K562 (cell line): ENCODE measurements at regions not wholly inside any gene's neighbourhood (a gene's known extent, or its start where the extent isn't known, plus 50 kb on each side); places are given as distances from the start of the nearest gene placed in this dataset.

Experiments
- ATAC-seq: fragments of 200-7000 bp; cut with Tn5 transposase; 3 replicates; pipeline ENCODE4 v1.9.1; 2020; ENCODE audit warnings: moderate library complexity
- BruUV-seq: library from RNA; stranded (reverse); fragments of 400-500 nt; replicated peaks from 2 replicates; lab custom pipeline; 2021; lab: Mats Ljungman, UMichigan
- CTCF ChIA-PET: fragments of 300-600 bp; formaldehyde crosslinking; extraction: SDS; loops from one replicate; lab custom pipeline; 2021; ENCODE audit warnings: low intra/inter-chr PET ratio; lab: Yijun Ruan, JAX
- POLR2A ChIA-PET: fragments of 300-600, 350-650 bp; sonication (Branson Sonifier 250); formaldehyde crosslinking; extraction: SDS; loops from one replicate; lab custom pipeline; 2021; ENCODE audit warnings: antibody characterized with exemption, inconsistent platforms; lab: Yijun Ruan, JAX
- DNase-seq, 4 experiments: peaks; one replicate each; pipeline versions ENCODE4 v3.0.0 to v3.0.0-alpha.2; 2011 to 2018; ENCODE audit warnings: low spot score in 3 of 4, mixed read lengths in 3 of 4; ENCODE audit errors: extremely low read depth in 1 of 4
- FAIRE-seq: peaks from 2 replicates; lab custom pipeline; 2011; peaks lifted over from hg19 to GRCh38; lab: Jason Lieb, UNC
- H2AFZ ChIP-seq: 2 replicates; pipeline ENCODE4 v1.6.0; 2011; ENCODE audit warnings: low read depth, low read length, control low read depth, inconsistent platforms
- H3K27ac ChIP-seq: fragments of 200-600 bp; 3 replicates; pipeline ENCODE4 v1.8.0; 2011; ENCODE audit warnings: low read depth, mild to moderate bottlenecking, control low read depth, inconsistent platforms, low read length, moderate library complexity, mixed read lengths; ENCODE audit errors: extremely low read depth
- H3K27me3 ChIP-seq, 2 experiments: fragments of 300-600 bp in 1 of 2; 2 replicates in 1 of 2; 3 replicates in 1 of 2; pipeline versions ENCODE4 v1.6.0 to v1.8.0; 2011; ENCODE audit warnings: inconsistent platforms in 2 of 2, low read length in 2 of 2, mild to moderate bottlenecking in 1 of 2, mixed read lengths in 1 of 2, moderate library complexity in 1 of 2; ENCODE audit not compliant: control insufficient read depth in 2 of 2, insufficient read depth in 2 of 2
- H3K36me3 ChIP-seq: fragments of 300-600 bp; 3 replicates; pipeline ENCODE4 v1.8.0; 2011; ENCODE audit warnings: mild to moderate bottlenecking, low read length, inconsistent platforms; ENCODE audit not compliant: control insufficient read depth, insufficient read depth
- H3K4me1 ChIP-seq, 2 experiments: fragments of 200-600 bp in 1 of 2; replicated peaks in 1 of 2; 2 replicates in 1 of 2; 3 replicates in 1 of 2; pipeline versions ENCODE4 v1.5.1 to v1.8.0; 2011; ENCODE audit warnings: inconsistent platforms in 2 of 2, low read length in 2 of 2, mild to moderate bottlenecking in 1 of 2, mixed read lengths in 1 of 2, moderate library complexity in 1 of 2; ENCODE audit not compliant: control insufficient read depth in 2 of 2, insufficient read depth in 2 of 2
- H3K4me2 ChIP-seq: 2 replicates; pipeline ENCODE4 v1.6.1; 2011; ENCODE audit warnings: low read length, control low read depth, inconsistent platforms, mixed read lengths; ENCODE audit not compliant: insufficient read depth
- H3K4me3 ChIP-seq: fragments of 200-600 bp; sonication (generic), shearing (Covaris generic); 2 replicates; pipeline ENCODE4 v1.5.1; 2016; ENCODE audit warnings: control low read depth, inconsistent platforms
- H3K79me2 ChIP-seq: fragments of 200-600 bp; 3 replicates; pipeline ENCODE4 v1.8.0; 2011; ENCODE audit warnings: low read length, inconsistent platforms; ENCODE audit not compliant: control insufficient read depth, insufficient read depth
- H3K9ac ChIP-seq, 2 experiments: 2 replicates each; pipeline versions ENCODE4 v1.6.0 to v1.6.1; 2011; ENCODE audit warnings: low read depth in 2 of 2, low read length in 2 of 2, control low read depth in 1 of 2, inconsistent platforms in 1 of 2, mild to moderate bottlenecking in 1 of 2, mixed read lengths in 1 of 2; ENCODE audit not compliant: insufficient read depth in 1 of 2
- H3K9me1 ChIP-seq: one replicate; pipeline ENCODE4 v1.6.0; 2011; ENCODE audit warnings: inconsistent platforms, mild to moderate bottlenecking, low read length, moderate library complexity; ENCODE audit not compliant: control insufficient read depth, insufficient read depth
- H3K9me3 ChIP-seq: replicated peaks from 2 replicates; pipeline ENCODE4 v1.5.1; 2011; ENCODE audit warnings: low read depth, low read length, inconsistent platforms; ENCODE audit not compliant: control insufficient read depth, insufficient read depth
- H4K20me1 ChIP-seq: replicated peaks from 2 replicates; pipeline ENCODE4 v1.6.1; 2011; ENCODE audit warnings: low read length, inconsistent platforms, mixed read lengths; ENCODE audit not compliant: control insufficient read depth, insufficient read depth
- CHD2 ChIP-seq: IDR thresholded peaks from 2 replicates; pipeline ENCODE4 v1.6.1; 2011; ENCODE audit warnings: low read depth, low read length
- DDX20 ChIP-seq: fragments of 450-650 bp; IDR thresholded peaks from 2 replicates; pipeline ENCODE4 v1.6.1; 2016; ENCODE audit warnings: missing genetic modification characterization, low read depth, mild to moderate bottlenecking, missing compliant biosample characterization, moderate library complexity
- ESRRA ChIP-seq: fragments of 450-650 bp; IDR thresholded peaks from 2 replicates; pipeline ENCODE4 v1.6.1; 2014; ENCODE audit warnings: low read depth, mild to moderate bottlenecking, moderate library complexity, borderline replicate concordance
- NONO ChIP-seq, 2 experiments: fragments of 200-400 bp in 1 of 2; fragments of 450-650 bp in 1 of 2; formaldehyde crosslinking in 1 of 2; IDR thresholded peaks; 2 replicates each; pipeline ENCODE4 v1.6.1; 2017; ENCODE audit warnings: low read depth in 2 of 2, mild to moderate bottlenecking in 2 of 2, moderate library complexity in 2 of 2, low read length in 1 of 2
- PCBP1 ChIP-seq: fragments of 200-400 bp; formaldehyde crosslinking; IDR thresholded peaks from 2 replicates; pipeline ENCODE4 v1.6.1; 2018; ENCODE audit warnings: mild to moderate bottlenecking, low read depth, low read length; ENCODE audit not compliant: poor library complexity, severe bottlenecking
- RERE ChIP-seq: sonication (generic); formaldehyde crosslinking; IDR thresholded peaks from 2 replicates; pipeline ENCODE4 v1.8.0; 2023; ENCODE audit warnings: missing genetic modification reagents, mild to moderate bottlenecking, borderline replicate concordance
- whole genome bisulfite sequencing: fragments of 100-300 bp; shearing (Covaris generic); methylation state at CpG from one replicate; pipeline ENCODE4 v1.1.6; 2016; ENCODE audit warnings: low coverage, mixed read lengths; ENCODE audit not compliant: insufficient coverage; ENCODE audit errors: missing lambda C conversion rate; 5-methylcytosine and 5-hydroxymethylcytosine counted together
- in situ Hi-C: fragments of 300-500 bp; cut with MboI; formaldehyde crosslinking; loops from 4 replicates; pipeline ENCODE4 v1.15.0; 2018; ENCODE audit warnings: inconsistent platforms, mixed read lengths
- intact Hi-C: fragments of 100-400 bp; cut with micrococcal nuclease; formaldehyde crosslinking; loops from 2 replicates; pipeline ENCODE4 v1.14.2; 2022

DNA sequence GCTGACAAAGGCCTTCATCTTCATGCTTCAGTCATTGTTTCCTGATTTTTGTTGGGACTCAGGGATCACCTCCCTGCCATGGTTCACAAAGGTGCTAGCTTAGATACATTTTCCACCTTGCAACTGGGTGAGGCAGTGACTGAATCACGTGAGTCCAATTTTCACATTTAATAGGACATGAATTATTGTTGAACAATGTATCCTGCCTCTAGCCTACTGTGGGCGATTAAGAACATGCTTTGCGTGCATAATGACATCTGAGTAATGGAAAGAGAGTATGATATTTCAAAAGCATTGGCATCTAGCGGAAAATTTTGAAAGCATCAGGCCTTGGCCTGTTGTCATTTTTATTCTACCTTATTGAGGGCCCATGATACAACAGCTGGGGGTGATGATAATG, 199.2 kb upstream of the JAG1 start (continued):
- no peak for TF ChIP-seq RERE (CRISPR knock-in tag)
- no peak for TF ChIP-seq DDX20
- no peak for TF ChIP-seq ESRRA

GRCh38 chr20:10875653-10876052, 201.9 kb upstream of the JAG1 start:
- H3K4me2 ChIP-seq: no peak overlapping the region
- no peaks in the 10 kb centered on the region for H4K20me1 ChIP-seq
- no peaks in the 10 kb centered on the region for H3K79me2 ChIP-seq
- H3K9me1 ChIP-seq: no peaks in the 10 kb centered on the region
- in situ Hi-C loops (no loop called here), intact Hi-C loops (no loop called here)
- FAIRE-seq (no peak), ATAC-seq (no peak), DNase-seq (no peak)
- ChIA-PET POLR2A (no interaction called here), CTCF (no interaction called here)
- no TSS peak for BruUV-seq
- H3K9ac ChIP-seq: no peak overlapping the region
- H3K4me1 ChIP-seq: no peaks in the 10 kb centered on the region
- no peaks in the 10 kb centered on the region for H3K9me3 ChIP-seq
- H3K4me3 ChIP-seq: no peak overlapping the region
- TF ChIP-seq NONO (IDR thresholded peaks at IDR 0.05; ENCODE audit: low read depth in 2 of 2, low read length in 1 of 2) (no peak), CHD2 (no peak), PCBP1 (no peak)
- no peak overlapping the region for H2AFZ ChIP-seq
- H3K27me3 ChIP-seq: no peaks in the 10 kb centered on the region
- 0% methylated on average over 2 of the region's 2 CpGs for whole genome bisulfite sequencing
- no peak overlapping the region for H3K27ac ChIP-seq
- no peaks in the 10 kb centered on the region for H3K36me3 ChIP-seq
